K562 (cell line): ENCODE measurements at regions not wholly inside any gene's neighbourhood (a gene's known extent, or its start where the extent isn't known, plus 50 kb on each side); places are given as distances from the start of the nearest gene placed in this dataset.

Source experiments
- CC2D1A ChIP-seq: fragments of 450-650 bp; IDR thresholded peaks from 2 replicates; pipeline ENCODE4 v1.6.1; 2017; ENCODE audit warnings: mild to moderate bottlenecking
- HEY1 ChIP-seq: fragments of 250-450 bp; sonication (Bioruptor Pico); IDR thresholded peaks from 2 replicates; pipeline ENCODE4 v1.5.0; 2020; ENCODE audit warnings: mild to moderate bottlenecking, moderate library complexity, borderline replicate concordance
- HNRNPK ChIP-seq: fragments of 200-400 bp; formaldehyde crosslinking; IDR thresholded peaks from one replicate; pipeline ENCODE4 v1.6.1; 2018; ENCODE audit warnings: mild to moderate bottlenecking, low read depth, low read length; ENCODE audit not compliant: poor library complexity, severe bottlenecking
- MCM5 ChIP-seq: fragments of 450-650 bp; IDR thresholded peaks from 2 replicates; pipeline ENCODE4 v1.6.1; 2016; ENCODE audit warnings: low read depth
- MXI1 ChIP-seq: IDR thresholded peaks from 2 replicates; pipeline ENCODE4 v1.6.1; 2011; ENCODE audit warnings: low read depth, mild to moderate bottlenecking, improper control_type of control experiment, low read length
- ZHX1 ChIP-seq: fragments of 150-350 bp; conservative IDR thresholded peaks from 2 replicates; pipeline ENCODE4 v1.6.1; 2014; ENCODE audit warnings: low read length
- TF ChIP-seq, protein P1 (sequence below), 2 experiments: fragments of 150-350 bp in 1 of 2; IDR thresholded peaks; 2 replicates each; pipeline ENCODE4 v1.6.1; 2012 to 2016; ENCODE audit warnings: low read depth in 2 of 2, low read length in 2 of 2, mild to moderate bottlenecking in 1 of 2, moderate library complexity in 1 of 2
- TF ChIP-seq, protein P2 (sequence below): sonication (generic); formaldehyde crosslinking; IDR thresholded peaks from 2 replicates; pipeline ENCODE4 v1.8.0; 2022; ENCODE audit warnings: mild to moderate bottlenecking, missing genetic modification reagents

DNA sequence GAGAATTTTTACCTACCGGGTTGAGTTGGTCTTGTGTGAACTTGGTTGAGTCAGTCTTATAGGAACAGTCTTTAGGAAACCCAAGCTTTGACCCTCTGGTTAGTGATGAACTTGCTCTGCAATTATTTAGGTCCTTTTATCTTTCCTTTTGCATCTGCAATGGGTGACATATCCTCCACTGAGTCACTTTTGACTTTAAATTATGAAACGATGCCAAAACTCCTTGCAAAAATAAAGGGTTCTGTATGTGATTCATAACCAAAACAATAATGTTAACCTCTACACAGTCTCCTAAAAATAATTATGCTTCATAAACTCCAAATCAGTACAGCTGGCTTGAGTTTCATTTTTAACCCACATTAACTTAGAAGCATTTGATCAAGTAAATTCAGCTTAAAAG is 979.4 kb downstream of the GALC start (continued):
- TF ChIP-seq, protein P1, sequence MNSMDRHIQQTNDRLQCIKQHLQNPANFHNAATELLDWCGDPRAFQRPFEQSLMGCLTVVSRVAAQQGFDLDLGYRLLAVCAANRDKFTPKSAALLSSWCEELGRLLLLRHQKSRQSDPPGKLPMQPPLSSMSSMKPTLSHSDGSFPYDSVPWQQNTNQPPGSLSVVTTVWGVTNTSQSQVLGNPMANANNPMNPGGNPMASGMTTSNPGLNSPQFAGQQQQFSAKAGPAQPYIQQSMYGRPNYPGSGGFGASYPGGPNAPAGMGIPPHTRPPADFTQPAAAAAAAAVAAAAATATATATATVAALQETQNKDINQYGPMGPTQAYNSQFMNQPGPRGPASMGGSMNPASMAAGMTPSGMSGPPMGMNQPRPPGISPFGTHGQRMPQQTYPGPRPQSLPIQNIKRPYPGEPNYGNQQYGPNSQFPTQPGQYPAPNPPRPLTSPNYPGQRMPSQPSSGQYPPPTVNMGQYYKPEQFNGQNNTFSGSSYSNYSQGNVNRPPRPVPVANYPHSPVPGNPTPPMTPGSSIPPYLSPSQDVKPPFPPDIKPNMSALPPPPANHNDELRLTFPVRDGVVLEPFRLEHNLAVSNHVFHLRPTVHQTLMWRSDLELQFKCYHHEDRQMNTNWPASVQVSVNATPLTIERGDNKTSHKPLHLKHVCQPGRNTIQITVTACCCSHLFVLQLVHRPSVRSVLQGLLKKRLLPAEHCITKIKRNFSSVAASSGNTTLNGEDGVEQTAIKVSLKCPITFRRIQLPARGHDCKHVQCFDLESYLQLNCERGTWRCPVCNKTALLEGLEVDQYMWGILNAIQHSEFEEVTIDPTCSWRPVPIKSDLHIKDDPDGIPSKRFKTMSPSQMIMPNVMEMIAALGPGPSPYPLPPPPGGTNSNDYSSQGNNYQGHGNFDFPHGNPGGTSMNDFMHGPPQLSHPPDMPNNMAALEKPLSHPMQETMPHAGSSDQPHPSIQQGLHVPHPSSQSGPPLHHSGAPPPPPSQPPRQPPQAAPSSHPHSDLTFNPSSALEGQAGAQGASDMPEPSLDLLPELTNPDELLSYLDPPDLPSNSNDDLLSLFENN (IDR thresholded peaks at IDR 0.05; ENCODE audit: low read depth in 2 of 2, low read length in 2 of 2) = no peak
- TF ChIP-seq MCM5 = no peak
- no peak for TF ChIP-seq MXI1
- no peak for TF ChIP-seq HNRNPK
- TF ChIP-seq, protein P2, sequence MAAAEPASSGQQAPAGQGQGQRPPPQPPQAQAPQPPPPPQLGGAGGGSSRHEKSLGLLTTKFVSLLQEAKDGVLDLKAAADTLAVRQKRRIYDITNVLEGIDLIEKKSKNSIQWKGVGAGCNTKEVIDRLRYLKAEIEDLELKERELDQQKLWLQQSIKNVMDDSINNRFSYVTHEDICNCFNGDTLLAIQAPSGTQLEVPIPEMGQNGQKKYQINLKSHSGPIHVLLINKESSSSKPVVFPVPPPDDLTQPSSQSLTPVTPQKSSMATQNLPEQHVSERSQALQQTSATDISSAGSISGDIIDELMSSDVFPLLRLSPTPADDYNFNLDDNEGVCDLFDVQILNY = no peak
- TF ChIP-seq HEY1 (CRISPR knock-in tag) = no peak
- no peak for TF ChIP-seq ZHX1
- TF ChIP-seq CC2D1A = no peak
